IMR-90 (cell line): ENCODE measurements at regions not wholly inside any gene's neighbourhood (a gene's known extent, or its start where the extent isn't known, plus 50 kb on each side); places are given as distances from the start of the nearest gene placed in this dataset.

Source experiments
- CEBPB ChIP-seq: IDR thresholded peaks from 2 replicates; pipeline ENCODE4 v1.6.1; 2012; ENCODE audit warnings: low read depth, low read length, improper control_type of control experiment
- CTCF ChIP-seq: conservative IDR thresholded peaks from 2 replicates; pipeline ENCODE4 v1.5.1; 2012; ENCODE audit warnings: mild to moderate bottlenecking, low read depth, low read length, improper control_type of control experiment
- ELK1 ChIP-seq: fragments of 150-350 bp; IDR thresholded peaks from 2 replicates; pipeline ENCODE4 v1.6.1; 2016; ENCODE audit warnings: low read depth, mild to moderate bottlenecking, low read length, moderate library complexity, borderline replicate concordance
- FOS ChIP-seq: fragments of 150-350 bp; IDR thresholded peaks from 2 replicates; pipeline ENCODE4 v1.6.1; 2016; ENCODE audit warnings: low read depth, low read length
- MAFK ChIP-seq: IDR thresholded peaks from 2 replicates; pipeline ENCODE4 v1.6.1; 2012; ENCODE audit warnings: low read depth, low read length, improper control_type of control experiment
- MAZ ChIP-seq: IDR thresholded peaks from 2 replicates; pipeline ENCODE4 v1.6.1; 2012; ENCODE audit warnings: low read depth, mild to moderate bottlenecking, low read length, improper control_type of control experiment, moderate library complexity, borderline replicate concordance
- MXI1 ChIP-seq: IDR thresholded peaks from 2 replicates; pipeline ENCODE4 v1.6.1; 2012; ENCODE audit warnings: low read depth, mild to moderate bottlenecking, low read length, moderate library complexity, borderline replicate concordance
- NFE2L2 ChIP-seq: fragments of 150-350 bp; IDR thresholded peaks from 2 replicates; pipeline ENCODE4 v1.6.1; 2016; ENCODE audit warnings: low read depth, mild to moderate bottlenecking, low read length
- POLR2A ChIP-seq: IDR thresholded peaks from 2 replicates; pipeline ENCODE4 v1.6.1; 2012; ENCODE audit warnings: mild to moderate bottlenecking, low read depth, low read length
- RAD21 ChIP-seq: IDR thresholded peaks from 2 replicates; pipeline ENCODE4 v1.6.1; 2012; ENCODE audit warnings: low read length, improper control_type of control experiment
- RCOR1 ChIP-seq: IDR thresholded peaks from 2 replicates; pipeline ENCODE4 v1.6.1; 2012; ENCODE audit warnings: mild to moderate bottlenecking, low read length, improper control_type of control experiment; ENCODE audit not compliant: insufficient replicate concordance
- SMC3 ChIP-seq: fragments of 150-350 bp; IDR thresholded peaks from 2 replicates; pipeline ENCODE4 v1.6.1; 2016; ENCODE audit warnings: low read depth, mild to moderate bottlenecking, antibody characterized with exemption, low read length, moderate library complexity

- TF ChIP-seq MXI1: no peak
- no peak for TF ChIP-seq CTCF
- no peak for TF ChIP-seq MAZ
- no peak for TF ChIP-seq SMC3
- no peak for TF ChIP-seq RAD21
- no peak for TF ChIP-seq POLR2A
- no peak for TF ChIP-seq ELK1
- no peak for TF ChIP-seq FOS
- TF ChIP-seq MAFK: no peak
- no peak for TF ChIP-seq RCOR1
- TF ChIP-seq NFE2L2: no peak
- TF ChIP-seq CEBPB: no peak
Observed at GRCh38 chr9:118148990-118149389, 444.8 kb downstream of the TLR4 start.
